Ramos (cell line): ENCODE measurements at regions not wholly inside any gene's neighbourhood (a gene's known extent, or its start where the extent isn't known, plus 50 kb on each side); places are given as distances from the start of the nearest gene placed in this dataset.

Source experiments
- in situ Hi-C: fragments of 300-500 bp; cut with MboI; formaldehyde crosslinking; loops from one replicate; pipeline ENCODE4 v1.14.3; 2022; ENCODE audit warnings: low sequenced_read_pairs; ENCODE audit not compliant: unreplicated experiment

DNA sequence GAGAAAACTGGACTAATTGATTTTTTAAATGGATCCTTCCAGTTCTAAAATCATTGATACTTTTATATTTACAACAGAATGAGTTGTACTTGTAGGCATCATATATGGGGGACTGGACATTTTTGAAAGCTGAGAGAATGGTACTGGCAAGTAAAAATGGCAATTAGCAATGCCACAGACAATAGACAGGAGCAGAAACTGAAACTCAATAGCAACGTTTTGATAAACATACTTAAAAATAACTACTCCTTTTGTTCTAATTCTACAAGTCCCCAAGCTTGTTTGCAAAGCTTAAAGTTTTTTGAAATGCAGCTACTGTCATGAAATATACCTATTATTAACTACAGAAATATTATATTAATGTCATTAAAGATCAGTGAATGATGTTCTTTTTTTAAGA, 52.8 kb upstream of the FBXL7 start:
- in situ Hi-C loops = no loop called here

DNA sequence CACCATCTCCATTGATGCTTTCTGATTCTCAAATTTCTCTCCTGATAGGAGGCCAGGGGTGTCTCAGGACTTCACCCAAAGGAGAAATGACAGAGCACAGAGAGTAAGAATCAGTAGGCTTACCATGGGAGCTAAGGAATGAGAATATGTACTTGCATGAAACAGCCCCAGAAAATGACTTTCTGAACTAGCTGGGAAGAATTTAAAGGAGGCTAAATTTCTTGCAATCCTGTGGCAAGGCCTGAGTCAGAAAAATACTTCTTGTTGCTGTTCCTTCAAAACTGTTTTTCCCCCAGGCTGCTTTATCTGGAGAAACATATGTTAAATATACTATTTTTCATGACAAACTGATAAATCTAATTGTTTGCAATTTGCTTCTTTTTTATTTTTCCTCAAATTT, 53.4 kb upstream of the FBXL7 start:
- in situ Hi-C loops = no loop called here

DNA sequence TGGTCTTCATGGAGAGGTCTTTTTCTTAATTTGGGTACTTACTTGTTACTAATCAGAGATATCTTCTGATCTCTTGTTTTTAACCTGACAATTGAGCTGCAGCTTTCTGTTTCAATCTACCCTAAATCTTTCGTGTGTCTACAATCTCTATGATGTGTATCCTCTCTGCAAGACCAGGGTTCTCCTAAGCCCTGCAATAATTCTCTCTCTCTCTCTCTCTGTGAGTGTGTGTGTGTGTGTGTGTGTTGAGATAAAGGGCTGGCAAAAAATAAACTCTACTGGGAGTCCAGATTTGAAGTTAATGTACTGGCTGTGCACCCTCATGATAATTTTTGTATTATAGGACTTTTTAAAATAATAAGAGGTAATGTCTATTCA, 57.8 kb upstream of the FBXL7 start:
- in situ Hi-C loops = no loop called here

DNA sequence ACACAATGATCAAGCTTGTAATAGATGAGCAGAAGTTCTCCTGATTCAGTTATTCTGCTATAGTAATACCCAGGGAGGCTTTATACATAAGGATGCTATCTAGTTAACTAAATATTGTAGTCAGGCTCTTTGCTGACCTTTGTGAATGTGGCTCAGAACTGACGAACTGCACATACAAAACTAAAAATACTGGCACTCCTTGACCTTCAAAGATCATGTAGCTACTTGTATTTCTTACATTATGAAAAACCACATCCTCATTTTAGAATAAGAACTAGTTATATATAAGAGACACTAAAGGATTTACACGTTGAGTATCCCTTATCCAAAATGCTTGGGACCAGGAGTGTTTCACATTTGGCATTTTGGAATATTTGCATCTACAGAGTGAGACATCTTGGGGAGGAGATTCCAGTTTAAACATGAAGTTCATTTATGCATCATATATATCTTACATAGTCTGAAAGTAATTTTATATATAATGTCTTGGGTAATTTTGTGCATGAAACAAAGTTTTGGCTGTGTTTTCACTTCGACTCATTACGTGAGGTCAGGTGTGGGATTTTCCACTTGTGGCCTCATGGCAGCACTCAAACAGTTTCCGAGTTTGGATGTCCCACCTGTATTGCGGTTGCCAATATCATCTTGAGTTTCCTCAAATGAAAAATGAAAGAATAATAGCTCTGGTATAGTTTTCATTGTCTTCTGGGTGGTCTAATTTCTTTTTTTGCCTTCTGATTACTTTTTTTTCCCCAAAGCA, 58.4 kb upstream of the FBXL7 start:
- in situ Hi-C loops = no loop called here

DNA sequence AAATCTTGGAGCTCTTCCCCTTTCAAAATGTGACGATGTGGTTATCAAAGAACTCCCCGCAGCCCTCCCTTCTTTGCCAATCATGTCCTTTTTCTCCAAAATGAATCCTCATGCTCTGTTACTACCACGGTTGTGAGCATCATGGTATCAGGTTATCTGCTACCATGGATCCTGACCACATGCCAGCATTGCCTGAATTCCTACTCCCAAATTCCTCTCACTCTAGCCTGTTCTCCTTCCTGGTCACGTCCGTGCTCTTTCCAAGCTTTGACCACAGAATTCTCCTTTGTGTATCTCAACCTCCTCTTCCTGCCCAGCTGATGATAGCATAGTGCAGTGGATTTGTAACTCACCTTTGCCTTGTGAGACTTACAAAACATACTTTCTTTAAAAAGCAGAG, 59.5 kb upstream of the FBXL7 start:
- in situ Hi-C loops = no loop called here

DNA sequence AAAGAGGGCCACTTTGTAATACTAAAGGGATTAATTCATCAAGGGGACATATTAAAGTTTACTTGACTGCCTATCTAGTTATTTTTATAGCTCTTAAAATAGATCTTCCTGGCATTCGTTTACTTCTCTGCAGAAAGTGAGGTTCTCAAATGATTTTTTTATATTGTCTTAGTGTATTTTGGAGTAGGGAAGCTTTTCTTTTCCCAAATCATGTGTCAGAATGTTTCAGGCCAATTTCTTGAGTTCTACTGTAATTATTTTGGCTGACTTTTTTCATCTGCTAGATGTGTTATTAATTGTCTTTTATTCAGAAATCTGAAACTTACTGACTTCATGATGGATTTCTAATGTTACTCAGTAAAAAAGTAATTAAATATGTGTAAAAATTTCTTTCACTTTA, 60.2 kb upstream of the FBXL7 start:
- in situ Hi-C loops = no loop called here

DNA sequence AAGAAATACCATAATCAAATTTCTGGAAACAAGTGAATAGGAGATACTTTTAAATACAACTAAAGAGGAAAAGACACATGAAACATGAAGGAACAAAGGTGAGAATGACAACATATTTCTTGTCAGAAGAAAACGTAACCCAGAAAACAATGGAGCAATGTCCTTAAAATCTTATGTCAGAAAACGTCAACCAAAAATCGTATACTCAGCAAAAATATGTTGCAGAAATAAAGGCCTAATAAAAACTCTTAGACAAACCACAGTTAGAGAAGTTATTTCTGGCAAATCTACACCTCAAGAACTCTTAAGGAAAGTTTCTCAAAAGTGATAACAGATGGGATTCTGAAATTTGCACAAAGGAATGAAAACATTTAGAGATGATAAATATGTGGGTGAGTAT, 66.3 kb upstream of the FBXL7 start:
- in situ Hi-C loops = no loop called here

DNA sequence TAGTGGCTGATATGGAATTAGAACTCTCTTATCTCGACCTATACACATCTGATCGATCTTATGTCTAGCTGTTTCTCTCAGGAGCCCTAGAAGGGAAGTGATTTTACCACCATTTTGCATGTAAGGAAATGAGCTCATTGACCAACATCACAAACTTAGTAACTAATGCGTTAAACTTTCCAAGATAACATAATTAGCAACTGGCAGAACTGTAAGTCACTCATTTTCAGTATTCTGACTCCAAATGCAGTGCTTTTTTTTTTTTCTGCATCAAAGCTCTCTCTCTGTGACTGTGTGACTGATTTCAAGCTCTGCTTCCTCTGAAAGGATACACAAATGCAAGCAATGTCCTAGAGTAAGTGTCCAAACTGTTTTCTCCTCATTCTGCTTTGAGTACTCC, 68.1 kb upstream of the FBXL7 start:
- in situ Hi-C loops = no loop called here

DNA sequence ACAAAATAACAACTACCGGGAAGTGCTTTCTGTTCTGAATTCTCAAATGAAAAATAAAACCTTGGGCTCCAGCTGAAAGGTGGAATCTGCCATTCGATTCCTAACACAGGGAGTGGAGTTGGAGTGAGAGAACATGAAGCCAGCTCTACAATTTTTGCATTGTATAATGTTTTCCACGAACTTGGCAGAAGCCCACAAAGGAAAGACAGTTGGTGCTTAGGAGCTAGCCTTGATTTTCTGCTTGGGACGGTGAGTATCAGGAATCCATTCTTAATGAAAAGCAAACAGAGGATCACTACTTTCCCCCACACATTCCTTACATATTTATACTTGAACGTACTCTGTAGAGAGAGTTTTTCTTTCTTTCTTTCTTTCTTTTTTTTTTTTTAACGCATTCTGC, 74.2 kb upstream of the FBXL7 start:
- in situ Hi-C loops = no loop called here

DNA sequence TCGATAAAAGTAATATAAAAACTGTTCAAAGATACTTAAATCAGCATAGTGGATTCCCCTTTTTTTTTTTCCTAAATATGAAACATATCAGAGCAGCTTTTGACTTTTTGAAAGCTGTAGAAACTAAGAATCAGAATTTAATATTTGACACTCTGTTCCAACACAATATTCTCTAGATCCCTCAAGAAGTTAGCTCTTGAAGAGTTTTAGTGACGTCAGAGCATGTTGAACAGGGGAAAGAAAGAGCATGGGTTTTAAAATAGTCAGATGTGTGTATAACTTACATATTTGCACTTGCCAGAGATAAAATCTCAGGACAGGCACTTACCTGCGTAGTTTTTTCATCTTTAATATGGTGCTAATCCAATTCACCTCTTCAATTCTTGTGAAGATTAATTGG, 75.2 kb upstream of the FBXL7 start:
- in situ Hi-C loops = no loop called here

DNA sequence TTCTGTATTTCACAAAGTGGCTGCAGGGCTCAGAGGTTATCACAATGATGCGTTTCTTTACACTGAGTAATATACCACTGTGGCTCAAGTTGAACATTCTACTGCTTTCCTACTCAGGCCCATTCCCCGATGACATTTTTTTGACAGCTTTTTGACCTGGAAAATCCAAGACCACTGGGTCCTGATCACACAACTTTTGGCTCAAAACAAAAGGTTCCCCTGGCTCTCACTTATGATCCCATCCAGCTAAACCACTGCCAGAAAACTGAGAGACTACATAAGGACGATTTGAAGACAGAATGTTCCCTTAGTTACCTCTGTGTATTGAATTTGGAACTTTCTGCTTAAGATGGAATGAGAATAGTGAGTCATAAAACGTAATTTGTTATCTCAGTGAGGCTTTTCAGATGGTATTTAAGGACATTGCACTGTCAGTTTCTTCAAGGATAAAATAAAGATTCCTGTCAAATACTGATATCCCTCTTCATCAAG, 78.0 kb upstream of the FBXL7 start:
- in situ Hi-C loops = no loop called here

DNA sequence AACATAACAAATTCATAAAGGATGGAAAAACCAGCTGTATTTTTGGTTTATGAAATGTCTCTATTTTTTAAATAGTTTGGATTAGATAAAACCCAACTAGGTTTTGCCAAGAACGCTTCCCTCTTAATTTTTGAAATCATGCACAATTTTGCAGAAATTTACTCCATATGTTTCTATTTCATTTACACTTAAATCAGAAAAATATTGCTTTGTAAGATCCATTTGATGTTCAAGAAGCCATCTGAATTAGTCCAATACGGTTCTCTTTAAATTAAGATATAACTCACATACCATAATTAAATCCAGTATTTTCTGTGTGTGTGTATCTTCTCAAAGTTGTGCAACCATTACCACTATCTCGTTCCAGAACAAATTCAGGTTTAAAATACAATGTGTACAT, 78.6 kb upstream of the FBXL7 start:
- in situ Hi-C loops = no loop called here

DNA sequence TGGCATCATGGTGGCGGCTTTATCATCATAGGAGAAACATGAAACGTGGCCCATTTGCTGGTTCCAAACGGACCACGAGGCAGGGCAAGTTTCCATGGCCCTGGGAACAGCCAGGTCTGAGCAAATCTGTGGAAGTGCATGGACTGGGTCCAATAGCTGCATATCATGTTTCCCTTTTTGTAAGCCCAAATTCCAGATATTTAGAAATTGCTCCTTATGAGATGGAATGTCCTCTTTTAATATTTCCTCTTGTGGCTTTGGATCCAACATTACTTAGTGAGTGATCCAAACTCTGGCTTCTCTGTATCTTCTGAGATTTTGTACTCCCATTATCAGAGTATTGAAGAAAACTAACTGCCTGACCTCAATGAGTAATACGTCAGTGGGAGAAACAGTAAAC, 79.8 kb upstream of the FBXL7 start:
- in situ Hi-C loops = no loop called here

DNA sequence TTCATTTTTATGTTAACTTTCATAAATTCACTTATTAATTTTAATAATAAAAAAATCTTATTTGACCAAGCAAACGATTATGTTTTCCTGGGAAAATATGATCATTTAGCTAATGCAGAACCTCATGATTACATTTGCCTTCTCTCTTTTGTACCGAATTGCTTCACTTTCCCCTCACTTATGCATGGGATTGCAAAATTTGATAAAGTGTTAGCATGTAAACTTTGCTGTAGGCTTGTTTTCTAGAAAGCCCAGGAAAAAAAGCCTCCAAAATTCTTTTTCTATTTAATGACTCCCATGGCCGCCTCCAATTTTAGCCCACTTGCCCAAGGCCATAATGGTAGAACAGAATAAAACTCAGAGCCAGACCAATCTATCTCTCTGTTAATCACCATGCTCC, 82.8 kb upstream of the FBXL7 start:
- in situ Hi-C loops = no loop called here

DNA sequence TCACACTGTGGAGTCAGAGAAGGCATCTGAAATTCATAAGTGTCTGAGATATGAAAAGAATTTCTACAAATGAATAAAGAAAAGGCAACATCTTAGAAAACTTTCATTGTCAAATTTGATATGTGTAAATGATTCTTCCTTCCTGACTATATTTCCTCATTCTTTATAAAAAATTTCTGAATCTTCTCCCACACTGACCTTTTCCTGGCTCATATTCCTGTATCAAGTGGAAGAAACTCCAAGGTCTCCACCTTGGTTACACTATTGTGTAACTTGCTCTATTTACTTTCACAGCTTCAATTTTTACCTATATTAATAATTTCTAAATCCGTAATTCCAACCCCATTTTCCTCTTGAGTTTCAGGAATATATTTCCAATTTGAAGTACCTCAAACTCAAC, 93.5 kb upstream of the FBXL7 start:
- in situ Hi-C loops = no loop called here

DNA sequence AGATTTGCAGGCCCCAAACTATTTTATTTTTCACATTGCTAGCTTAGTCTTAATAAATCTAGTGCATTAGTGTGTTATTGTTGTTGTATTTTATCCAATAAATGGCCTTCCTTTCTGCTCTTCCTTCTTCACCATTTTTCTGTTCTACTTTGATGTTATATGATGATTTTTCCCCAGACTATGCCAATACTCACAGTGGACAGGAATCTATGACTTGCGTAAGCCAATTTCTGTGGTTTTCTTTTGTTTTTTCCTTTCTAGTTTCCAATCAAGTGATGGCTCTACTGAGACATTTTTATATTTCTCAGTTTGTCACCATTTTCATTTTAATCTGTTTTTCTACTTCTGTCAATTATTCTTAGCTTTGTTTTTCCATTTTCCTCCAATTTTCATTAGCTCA, 106.8 kb upstream of the FBXL7 start:
- in situ Hi-C loops = no loop called here

DNA sequence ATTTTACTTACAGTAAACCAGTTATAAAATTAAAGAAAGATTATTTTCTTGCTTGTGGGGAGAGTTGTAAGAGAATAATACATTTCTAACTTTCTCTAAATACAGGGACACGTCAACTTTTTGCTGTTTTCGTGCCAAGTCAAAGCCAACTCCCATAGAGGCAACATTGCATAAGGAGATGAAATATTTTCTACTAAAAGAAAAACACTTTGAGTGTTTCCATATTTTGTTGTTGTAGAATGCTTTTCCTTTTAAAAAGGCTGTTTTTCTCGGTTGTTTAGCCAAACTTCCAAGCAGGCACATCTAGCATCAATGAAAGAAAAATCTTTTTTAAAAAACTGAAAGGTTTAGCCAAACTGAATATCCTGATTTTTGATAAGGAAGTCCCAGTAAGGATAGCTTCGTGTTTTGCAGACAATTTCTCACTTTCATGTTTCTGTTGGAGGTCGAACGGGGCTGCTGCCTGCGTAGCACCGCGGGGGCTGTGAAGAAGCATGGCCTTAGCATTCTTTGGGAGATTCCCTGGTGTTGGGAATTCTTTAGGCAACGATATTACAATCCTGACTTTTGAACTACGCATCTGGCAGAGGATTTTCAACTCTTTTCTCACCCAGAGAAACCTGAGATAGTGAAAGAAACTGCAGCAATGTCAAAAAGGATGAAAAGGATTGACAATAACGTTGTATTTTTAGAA, 108.1 kb upstream of the FBXL7 start:
- in situ Hi-C loops = no loop called here

DNA sequence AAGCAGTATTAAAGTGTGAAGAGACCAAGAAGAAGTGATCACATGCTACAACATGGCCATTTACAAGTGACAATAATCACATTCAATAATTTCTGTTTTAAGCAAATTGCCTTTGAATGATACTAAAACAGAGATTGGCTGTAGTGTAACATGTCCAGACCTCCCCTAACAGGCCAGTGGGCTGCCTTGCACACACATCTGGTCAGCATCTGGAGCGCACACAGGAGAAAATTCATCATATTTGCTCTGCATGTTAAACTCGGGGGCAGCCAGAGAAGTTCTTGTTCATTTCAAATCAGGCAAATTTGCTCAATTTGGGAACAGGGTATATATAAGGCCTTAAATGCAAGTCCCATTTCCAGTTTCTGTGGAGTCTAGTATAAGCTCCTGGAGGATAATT, 111.1 kb upstream of the FBXL7 start:
- in situ Hi-C loops = no loop called here

DNA sequence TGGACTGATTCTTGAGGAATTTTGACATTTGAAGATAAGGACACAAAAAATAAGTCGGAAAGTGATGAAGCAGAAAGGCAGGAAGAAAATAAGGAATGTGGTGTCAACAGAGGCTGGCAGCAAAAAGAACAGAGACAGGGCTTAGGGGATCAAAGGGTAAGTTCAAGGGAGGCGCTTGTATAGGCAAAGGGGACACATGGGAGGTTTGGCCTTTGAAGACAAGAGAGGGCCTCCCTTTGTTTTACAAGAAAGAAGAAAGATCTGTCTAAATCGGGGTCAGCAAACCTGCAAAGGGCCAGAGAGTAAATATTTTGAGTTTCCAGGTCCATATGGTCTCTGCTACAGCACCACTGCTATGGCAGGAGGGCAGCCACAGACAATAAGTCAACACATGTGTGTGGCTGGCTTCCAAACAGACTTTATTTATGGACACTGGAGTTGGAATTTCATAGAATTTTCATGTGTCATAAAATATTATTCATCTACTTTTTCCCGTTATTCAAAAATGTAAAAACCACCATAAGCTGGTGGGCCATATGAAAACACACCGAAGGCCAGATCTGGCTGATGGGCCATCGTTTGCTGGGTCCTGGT, 112.0 kb upstream of the FBXL7 start:
- in situ Hi-C loops = no loop called here

DNA sequence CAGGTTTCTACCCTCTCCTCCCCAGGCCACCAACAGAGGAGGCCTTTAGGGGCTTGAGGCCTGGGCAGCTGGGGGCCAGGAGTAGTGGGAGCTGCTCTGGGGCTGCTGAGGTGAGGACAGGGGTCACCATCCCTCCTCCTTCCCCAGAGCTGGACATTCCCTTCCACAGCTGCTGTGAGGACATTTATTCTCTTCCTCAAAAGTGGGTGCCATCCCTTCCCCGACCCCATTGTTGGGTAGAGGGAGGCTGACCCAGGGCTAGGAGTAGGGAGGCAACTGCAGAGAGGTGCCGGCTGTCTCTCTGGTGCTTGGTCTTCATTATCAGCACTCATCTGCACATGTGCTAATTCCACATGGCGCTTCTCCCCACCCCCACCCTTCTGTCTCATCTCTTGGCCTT, 113.9 kb upstream of the FBXL7 start:
- in situ Hi-C loops = no loop called here

DNA sequence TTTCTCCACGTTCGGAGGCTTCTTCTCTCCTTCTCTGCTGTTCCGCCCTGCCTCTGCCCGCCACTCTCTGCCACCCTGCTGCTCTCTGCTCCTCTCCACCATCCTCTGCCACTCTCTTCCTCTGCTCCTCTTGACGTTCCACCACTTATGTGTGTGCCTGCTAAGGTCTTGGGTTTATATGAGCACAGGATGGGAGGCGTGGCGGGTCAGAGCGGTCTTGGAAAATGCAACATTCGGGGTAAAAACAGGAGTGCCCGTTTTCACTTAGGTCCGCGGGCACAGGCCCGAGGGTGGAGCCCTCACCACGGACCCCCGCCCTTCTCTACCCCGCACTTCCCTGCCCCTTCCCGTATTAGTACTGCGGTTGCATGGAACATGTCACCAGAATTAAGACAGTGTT, 114.4 kb upstream of the FBXL7 start:
- in situ Hi-C loops = no loop called here

DNA sequence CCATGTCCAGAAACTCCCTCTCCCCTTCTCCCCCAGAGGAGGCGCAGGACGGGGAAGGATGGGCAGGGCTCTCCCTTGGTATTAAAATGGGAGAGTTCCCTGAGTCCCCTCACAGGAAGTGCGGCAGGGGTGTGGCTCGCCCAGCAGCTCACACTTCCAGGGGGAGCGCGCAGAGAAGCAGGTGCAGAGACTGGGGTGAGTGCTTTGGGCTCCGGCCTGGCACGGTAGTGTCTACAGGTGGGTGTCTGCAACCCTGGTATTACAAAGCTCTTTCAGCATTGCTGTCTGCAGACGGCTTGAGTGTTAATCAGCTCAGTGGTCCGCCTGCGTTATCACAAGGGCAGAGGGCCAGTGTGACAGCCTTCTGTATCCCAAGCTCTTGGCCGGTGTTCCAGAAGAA, 114.9 kb upstream of the FBXL7 start:
- in situ Hi-C loops = no loop called here
